Right ventricle myocardium superior (tissue), 1 donor: ENCODE measurements at regions not wholly inside any gene's neighbourhood (a gene's known extent, or its start where the extent isn't known, plus 50 kb on each side); places are given as distances from the start of the nearest gene placed in this dataset.

Experiments used
- ATAC-seq: fragments of 200-7000 bp; cut with Tn5 transposase; one replicate; pipeline ENCODE4 v1.9.1; 2020; ENCODE audit warnings: mild to moderate bottlenecking; ENCODE audit not compliant: poor library complexity
- DNase-seq: peaks from one replicate; pipeline ENCODE4 v3.0.0-alpha.2; 2020
- intact Hi-C: fragments of 100-400 bp; cut with DNase I; formaldehyde crosslinking; loops from one replicate; pipeline ENCODE4 v1.11.2; 2022
- donor health status: DM: no; HTN: yes; CAD: no; lungs with severe emphysema.

DNA sequence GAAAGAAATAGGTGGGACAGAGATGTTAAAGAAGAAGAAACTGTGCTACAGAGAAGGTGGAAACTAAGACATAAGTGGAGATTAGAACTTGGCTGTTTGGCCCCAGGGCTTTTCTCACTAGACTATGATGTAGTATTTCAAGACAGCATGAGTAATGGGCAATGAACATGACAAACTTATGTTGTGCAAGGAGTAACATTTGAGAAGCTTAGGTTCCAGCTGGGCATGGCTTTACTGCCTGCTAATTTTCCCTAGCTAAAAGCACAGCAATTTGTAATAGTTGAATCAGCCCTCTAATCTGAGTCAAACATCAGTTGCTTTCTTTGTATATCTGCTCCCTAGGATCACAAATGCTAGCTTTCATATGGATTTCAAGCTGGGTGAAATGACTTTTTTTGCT is 294.3 kb upstream of the BMP2 start:
- ATAC-seq (no peak), DNase-seq (no peak)
- intact Hi-C loops: no loop called here

DNA sequence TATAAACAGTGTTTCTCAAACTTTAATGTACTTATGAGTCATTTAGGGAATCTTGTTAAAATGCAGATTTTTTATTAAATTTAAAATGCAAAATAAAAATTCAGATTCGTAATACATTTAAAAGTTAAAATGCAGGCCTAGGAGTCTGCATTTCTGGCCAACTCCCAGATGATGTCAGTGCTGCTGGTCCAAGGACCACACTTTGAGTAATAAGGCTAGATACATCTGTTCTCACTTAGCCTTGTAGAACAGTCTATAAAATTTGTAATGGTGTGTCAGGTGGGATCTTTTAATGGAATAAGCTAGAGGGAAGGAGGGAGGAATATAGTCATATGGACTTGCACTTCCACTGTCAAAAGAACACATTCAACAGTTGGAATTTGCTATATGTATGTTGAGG is 295.6 kb upstream of the BMP2 start:
- DNase-seq (no peak), ATAC-seq (no peak)
- intact Hi-C loops: no loop called here

DNA sequence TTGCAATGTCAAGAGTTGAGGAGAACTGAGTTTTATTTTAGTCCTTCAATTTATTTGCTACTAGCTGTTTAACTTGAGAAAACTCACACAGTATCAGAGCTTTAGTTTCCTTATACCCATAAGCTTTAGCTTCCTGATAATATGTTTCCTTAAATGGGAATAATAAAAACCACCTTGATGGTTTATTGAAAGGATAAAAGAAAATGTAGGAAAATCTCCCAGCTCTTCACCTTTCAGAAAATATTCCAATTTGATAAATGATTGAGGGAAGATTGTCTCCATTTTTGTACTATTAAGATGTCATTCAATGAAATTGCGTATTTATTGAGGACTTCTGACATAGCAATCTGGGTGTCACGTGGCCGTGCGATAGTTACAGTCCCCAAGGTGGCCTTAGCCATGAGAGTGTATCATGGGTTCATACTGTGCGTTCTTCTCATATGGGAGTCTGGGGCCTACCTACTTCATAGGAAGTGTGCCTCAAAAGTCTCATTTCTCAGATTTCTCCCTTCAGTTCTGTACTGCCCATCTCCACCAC is 296.3 kb upstream of the BMP2 start:
- intact Hi-C loops: no loop called here
- no peak for ATAC-seq
- DNase-seq: no peak

DNA sequence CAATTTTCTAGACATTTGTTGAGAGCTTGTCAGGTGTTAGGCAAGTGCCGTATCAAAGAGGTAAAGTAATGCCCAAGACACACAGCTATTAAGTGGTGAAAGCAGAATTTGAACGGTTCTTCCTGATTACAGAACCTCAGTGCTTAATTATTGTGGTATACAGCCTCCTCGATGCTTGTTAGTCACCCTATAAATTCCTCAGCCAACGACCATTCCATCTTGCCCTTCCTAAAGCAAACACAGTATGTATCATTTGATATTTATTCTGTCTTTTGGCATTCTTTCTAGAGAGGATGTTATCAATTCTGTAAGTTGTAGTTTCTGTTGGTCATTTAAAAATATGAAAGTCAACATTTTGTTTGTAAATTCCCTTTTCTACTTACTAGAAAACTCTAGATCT is 297.8 kb upstream of the BMP2 start:
- intact Hi-C loops: no loop called here
- ATAC-seq (no peak), DNase-seq (no peak)

DNA sequence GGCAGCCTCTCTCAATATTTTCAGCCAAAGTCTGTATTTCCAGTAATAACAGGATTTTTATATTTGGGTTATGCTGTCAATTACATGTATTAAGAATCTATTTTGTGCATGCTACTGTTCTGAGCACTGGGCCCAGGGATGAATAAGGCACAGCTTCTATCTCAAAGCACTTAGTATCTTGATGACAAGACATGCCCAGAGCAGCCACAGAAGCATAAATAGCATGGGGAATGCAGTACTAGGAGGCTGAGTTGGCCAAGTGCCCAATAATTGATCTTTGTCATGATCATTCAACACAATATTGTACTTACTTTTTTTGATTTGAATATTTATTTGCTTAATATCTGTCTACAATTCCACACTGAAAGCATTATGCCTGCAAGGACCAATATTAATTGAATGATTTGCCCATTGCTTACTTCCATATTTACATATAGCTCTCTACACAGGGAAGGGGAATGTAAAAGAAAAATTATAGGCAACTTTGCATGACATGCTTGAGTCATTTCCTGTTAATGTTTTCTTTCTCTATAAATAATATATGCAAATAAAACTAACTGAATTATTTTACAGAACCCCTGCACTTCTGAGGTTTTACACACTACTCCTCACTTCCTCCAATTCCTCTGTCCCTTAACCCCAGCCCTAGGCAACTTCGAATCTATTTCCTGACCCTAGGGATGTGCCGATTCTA is 298.9 kb upstream of the BMP2 start:
- ATAC-seq: no peak
- DNase-seq: no peak
- intact Hi-C loops: no loop called here

DNA sequence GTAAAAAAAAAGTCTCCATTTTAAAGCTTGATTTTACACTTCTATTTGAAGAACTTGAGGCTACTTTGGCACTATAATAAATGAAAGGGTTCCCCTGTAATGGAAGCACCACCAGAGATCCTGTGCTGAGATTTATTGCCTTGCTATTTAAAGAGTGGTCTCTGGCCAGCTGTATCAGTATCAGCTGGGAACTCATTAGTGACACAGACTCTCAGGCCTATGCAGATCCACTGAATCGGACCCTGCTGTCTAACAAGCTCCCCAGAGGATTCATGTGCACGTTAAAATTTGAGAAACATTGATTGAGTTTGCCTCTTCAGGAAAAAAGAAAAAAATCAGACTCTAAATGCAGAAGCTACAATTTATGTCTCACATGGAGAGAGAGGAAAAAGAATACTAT is 299.9 kb upstream of the BMP2 start:
- no peak for DNase-seq
- ATAC-seq: no peak
- intact Hi-C loops: no loop called here

DNA sequence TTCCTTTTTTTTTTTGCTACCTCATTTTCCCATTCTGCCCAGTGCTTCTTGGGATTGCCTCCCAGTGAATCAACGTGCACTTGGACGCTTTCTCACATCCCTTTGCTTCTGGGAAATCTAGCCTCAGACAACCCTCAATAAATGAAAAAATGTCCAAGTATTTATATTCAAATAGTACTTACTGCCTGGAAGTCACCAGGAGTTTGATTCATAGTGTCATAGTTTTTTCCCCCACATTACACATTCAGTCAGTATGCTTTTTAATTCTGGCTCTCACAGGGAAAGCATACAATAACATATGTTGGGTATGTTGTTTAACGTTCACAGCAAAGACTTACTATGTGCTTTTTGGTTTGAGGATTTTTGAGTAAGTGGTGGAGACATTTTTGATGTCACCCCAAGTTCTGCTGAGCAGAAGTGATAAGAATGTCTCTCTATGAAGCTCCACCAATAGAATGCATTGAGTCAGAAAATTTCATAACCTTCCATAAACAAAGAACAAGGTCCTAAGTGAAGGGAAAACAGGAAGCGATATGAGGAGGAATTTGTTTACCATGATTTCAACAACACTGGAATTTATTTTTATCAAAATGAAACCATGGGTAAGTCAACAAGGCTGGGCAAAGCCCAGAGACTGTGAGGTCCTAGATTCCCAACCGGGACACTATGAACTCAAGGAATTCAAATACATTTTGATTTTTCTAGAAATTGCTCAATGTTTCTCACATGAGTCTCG is 301.2 kb upstream of the BMP2 start:
- intact Hi-C loops: no loop called here
- no peak for ATAC-seq
- DNase-seq: no peak

DNA sequence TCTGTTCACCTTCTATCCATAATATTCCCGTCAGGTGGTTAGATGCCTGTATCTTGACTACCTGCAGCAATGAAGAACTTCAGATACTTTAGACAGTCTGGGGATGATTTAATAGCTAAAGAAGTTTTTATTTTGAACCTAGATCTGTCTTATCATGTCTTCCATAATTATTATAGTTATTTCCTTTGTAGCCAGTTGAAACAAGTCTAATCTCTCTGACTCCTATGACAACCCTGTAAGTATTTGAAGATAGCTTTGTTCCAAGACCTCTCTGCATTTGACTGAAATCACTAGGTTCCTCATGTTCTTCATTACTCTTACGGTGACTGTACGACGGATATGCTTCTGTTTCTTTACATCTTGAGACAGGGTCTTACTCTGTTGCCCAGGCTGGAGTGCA is 316.6 kb upstream of the BMP2 start:
- intact Hi-C loops: no loop called here
- DNase-seq (no peak), ATAC-seq (no peak)

DNA sequence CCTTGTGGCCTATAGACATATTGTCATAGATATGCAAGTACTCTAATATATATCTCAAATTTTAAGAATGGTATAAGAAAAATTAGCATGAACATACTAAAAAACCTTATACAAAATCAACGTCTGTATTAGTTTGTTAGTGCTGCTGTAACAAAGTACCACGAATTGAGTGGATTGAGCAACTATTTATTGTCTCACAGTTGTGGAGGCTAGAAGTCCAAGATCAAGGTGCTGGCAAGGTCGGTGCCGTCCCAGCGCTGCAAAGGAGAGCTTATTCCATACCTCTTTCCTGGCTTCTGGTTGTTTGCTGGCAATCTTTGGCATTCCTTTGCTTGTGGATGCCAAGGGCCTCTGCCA is 317.6 kb upstream of the FERMT1 start:
- intact Hi-C loops: no loop called here
- ATAC-seq (no peak), DNase-seq (no peak)

DNA sequence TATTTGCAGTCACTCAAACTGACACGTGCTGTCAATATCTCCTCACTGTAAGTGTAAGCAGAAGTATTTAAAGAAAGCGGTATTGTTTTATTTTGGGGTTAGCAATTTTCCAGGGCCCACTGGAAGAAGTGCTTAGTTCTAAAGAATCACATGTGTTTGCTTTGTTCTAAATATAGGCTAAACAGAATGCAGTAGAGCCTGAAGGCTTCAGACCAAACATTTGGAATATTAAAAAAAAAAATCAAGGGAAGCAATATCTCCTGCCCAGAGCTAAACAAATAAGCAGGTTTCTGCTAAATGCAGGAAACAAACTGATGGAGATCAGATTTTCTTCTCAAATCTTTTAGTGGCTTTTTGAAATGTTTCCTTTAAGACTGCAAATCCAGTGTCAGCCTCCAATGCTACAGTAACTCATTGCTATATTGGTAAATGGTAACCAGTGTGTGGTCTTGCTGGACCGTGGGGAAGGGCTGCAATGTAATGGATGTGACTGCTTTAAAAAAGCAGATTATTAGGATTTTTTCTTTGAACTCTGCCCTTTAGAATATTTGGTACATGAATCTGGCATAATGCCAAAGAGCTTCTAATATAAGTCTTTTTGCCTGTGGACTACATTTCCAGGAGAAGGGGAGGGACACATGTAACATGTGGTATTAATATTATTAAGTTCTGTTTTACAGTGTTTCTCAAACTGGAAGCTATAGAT is 317.1 kb upstream of the FERMT1 start:
- intact Hi-C loops: no loop called here
- no peak for ATAC-seq
- no peak for DNase-seq

DNA sequence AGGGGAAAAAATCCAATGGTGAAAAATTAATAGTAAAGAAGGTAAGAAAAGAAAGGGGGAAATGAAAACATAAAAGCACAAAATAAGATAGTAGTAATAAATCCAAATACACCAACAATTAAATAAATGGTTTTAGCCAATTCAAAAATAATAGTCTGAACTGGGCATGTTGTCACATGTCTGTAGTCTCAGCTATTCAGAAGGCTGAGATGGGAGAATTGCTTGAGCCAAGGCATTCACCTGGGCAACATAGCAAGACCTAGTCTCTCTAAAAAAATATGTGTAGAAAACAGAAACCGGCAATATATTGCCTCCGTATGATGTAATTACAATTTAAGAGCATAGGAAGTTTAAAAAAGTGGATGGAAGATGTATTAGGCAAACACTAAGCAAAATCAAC is 311.3 kb upstream of the FERMT1 start:
- intact Hi-C loops: no loop called here

DNA sequence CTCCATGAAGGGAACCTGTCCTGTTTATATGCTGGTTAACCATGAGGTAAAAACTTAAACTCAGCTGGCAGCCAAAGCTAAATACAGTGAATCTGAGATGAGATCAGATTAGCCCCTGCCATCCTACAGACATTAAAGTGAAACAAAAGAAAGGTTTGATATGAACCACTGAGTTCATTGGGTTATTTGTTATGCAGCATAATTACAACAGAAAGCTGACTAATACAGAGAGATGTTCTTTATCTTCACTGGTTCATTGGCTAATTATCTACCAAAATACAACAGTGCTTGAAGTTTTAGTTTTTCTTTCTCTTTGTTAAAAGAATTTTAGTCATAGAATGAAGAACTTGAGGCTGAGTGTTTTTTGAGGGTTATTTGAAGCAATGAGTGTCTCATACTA is 307.6 kb upstream of the FERMT1 start:
- intact Hi-C loops: no loop called here
- ATAC-seq (no peak), DNase-seq (no peak)

More for the DNA sequence above, 311.3 kb upstream of the FERMT1 start:
- no peak for DNase-seq
- ATAC-seq: no peak

DNA sequence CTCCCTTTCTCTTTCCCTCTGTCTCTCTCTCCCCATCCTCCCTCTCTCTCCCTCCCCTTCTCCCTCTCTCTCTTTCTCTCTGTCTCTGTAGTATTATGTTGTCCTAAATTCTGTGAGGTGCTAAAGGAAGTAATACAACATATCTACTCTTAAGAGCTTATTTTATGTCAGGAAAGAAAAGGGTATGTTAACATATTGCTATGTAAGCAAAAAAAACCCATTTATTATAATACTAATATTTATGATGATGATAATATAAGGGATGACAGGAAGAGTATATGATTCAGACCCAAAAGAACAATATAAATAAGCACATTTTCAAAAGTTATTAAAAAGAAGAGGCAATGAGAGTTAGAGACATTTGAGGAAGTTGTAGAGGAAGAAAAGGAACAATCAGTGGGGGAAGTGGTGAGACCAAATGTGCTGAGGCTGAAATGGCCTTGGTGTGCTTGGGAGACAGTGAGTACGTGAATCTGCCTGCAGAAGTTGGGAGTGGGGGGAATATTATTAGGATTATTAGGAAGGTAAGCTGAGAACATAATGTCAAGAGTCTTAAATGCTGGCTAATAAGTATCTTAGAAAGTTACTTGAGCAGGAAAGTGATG is 303.6 kb upstream of the FERMT1 start:
- ATAC-seq (no peak), DNase-seq (no peak)
- intact Hi-C loops: no loop called here

DNA sequence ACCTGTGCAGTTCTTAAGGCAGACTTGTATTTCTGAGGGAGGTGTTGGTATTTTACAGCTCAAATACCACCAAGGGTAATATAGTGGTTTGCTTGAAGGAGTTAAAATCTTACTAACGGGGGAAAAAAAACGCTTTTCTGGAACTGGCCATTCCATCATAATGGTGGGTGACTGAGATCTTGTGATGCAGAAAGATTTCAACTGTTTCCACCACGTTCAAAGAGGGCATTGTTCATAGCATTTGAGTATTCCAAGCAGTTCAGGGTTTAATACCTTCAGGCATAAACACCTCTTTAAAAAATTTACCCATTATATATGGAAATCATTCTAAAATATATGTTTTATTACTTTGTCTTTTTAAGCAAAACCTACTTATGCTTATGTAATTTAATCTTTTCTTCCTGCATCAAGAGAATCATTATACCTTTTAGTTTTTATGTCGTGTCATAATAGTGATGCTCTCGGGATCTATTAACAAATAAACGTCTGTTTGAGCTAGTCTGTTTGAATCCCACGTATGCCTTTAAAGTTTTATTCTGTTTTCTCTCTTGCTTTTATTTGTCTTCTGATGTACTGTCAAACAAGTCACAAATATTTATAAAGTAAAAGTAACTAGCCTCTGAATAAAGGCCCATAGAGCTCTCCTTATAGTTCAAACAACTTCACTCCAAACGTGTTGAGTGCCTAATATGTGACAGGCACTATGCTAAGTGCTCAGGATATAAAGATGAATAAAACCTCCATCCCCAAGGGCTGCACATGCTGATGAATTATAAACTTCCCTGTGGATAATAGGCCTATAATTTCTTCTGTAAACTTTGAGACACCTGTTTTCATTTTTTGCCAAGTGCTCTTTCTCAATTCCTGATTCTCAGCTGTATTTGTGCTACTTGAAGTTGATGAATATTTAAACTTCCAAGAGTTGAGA is 298.8 kb upstream of the FERMT1 start:
- no peak for ATAC-seq

DNA sequence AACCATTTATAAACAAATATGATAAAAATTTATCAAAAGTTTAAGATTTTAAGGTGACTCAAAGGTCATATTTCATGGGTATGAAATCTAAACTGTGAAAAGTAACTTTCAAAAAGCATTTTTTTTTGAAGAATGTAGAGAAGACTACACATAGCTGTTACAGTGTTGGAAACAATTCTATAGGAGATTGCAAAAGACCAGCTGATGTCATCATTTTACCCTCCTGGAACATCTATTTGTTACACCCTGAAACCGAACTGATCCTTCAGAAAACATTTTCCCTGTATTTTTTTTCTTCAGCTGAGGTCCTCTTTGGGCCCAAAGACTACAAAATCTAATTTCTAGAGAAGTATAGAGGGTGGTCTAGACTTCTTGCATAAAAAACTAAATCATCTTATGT is 297.5 kb upstream of the FERMT1 start:
- intact Hi-C loops: no loop called here
- no peak for DNase-seq
- ATAC-seq: no peak

More for the DNA sequence above, 298.8 kb upstream of the FERMT1 start:
- no peak for DNase-seq
- intact Hi-C loops: no loop called here

DNA sequence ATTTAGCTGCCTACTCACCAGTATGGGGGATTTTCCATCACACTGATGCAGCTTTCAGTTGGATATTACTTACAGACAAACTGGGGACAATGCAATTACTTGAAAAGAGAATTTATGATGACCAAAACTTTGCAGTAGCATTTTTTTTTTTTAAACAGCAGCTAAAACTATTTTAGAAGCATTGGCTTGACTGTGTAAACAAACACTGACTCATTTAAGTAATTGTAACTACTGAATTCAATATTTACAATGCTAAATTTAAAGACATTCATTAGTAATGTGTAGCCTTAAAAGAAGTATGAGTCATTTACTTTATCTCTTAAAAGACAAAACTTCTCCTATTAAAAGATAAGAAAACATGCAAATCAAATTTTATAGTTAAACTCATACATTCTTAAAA is 295.9 kb upstream of the FERMT1 start:
- intact Hi-C loops: no loop called here
- ATAC-seq (no peak), DNase-seq (no peak)

DNA sequence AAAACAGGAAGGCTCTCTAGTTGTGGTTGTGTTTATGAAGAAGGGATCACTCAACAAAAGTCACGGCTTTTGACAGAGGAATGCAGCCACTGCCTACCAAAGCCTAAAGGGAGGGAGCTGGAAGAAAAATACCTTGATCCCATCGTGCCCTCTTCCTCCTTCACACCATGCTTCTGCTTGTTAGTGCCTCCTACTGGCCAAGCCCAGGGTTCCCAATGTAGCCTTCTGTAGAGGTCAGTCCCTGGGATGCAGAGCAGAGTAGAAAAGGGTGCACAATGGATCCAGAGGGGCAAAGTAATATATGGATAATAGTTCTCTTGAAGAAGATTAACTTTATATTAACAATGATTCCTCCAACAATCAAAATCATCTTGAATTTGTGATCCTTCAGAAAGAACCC is 293.5 kb upstream of the FERMT1 start:
- DNase-seq (no peak), ATAC-seq (no peak)
- intact Hi-C loops: no loop called here

DNA sequence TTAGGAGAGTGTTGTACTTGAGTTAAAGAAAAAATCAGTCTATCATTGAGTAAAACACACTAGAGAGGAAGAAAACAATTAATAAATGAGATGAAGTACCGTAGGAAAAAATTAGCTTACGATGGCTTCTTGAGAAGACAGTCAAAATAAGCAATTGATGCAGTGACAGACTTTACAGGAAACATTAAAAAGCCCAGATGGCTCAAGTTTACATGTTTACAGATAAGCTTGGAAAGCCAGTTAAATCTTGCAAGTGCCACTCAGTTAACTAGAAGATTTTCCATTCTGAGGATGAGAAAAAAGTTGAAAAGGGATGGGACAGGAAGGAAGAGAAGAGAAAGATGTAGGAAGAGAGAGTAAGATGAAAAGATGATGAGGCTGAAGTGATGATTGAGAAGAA is 288.8 kb upstream of the FERMT1 start:
- ATAC-seq (no peak), DNase-seq (no peak)
- intact Hi-C loops: no loop called here

DNA sequence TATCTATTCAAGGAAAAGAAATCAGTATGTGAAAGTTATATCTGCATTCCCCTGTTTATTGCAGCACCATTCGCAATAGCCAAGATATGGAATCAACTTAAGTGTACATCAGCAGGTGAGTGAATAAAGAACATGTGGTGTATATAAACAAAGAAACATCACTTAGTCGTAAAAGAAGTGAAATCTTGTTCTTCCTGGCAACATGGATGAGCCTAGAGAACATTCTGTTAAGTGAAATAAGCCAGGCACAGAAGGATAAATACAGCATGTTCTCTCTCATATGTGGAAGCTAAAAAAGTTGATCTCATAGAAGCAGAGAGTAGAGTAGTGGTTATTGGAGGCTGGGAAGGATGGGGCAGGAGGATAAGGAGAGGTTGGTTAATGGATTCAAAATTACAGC is 287.9 kb upstream of the FERMT1 start:
- DNase-seq (no peak), ATAC-seq (no peak)
- intact Hi-C loops: no loop called here
